ENCODE measurements at regions not wholly inside any gene's neighbourhood (a gene's known extent, or its start where the extent isn't known, plus 50 kb on each side); places are given as distances from the start of the nearest gene placed in this dataset.

DNA sequence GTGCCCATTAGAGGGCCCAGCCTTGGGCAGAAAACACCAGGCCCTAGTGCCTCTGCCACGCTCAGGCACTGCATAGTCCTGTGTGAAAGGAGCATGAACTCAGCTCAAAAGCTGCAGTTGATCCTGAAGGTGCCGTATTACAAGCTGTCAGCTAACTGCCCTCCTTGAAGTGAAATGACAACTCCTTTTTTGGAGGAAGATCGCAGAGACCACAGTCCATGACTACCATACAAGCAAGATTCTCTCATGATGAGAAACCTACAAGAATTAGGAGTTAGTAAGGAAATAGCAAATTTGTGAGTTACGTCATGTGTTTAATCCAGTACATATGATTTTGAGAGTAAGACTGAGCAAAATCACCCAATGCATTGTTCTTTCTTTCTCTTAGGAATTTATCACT is 513.9 kb upstream of the NR2F2 start:
- DNase-seq, result no peak

DNA sequence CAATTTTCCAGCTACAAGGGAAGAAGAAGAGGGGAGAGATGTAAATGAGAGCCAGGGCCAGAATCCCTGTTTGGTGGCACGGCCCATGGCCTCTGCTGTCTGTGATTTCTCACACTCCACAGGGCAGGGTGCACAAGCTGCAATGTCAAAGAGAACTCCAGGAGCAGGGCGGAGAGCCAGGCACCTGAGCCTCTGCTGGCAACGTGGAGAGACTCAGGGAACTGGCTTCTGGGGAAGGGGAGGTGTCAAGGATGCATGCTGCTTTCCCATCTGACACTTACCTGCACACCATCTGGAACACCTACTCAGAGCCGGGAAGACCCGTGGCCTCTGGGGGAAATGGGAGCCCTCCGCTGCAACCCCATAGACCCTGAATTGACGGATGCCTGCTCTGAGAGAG is 507.5 kb upstream of the NR2F2 start:
- DNase-seq, result no peak

DNA sequence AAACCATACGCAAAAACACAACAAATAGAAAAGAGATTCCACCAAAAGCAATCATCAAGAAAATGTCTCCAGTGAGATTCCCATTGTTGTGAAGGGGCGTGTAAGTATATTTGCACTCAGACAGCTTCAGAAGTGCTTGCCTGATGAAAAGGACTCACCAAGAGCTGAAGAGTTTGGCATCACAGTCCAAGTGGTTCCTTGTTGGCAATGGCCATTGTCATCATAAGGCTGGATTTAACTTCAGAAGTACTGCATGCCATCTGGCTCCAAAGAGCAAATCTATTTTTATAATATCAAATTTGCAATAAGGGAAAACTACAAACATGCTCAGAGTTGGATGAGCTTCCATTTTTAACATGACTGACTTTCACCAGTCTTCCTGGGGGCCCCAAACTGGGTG is 505.3 kb upstream of the NR2F2 start:
- DNase-seq, result no peak

DNA sequence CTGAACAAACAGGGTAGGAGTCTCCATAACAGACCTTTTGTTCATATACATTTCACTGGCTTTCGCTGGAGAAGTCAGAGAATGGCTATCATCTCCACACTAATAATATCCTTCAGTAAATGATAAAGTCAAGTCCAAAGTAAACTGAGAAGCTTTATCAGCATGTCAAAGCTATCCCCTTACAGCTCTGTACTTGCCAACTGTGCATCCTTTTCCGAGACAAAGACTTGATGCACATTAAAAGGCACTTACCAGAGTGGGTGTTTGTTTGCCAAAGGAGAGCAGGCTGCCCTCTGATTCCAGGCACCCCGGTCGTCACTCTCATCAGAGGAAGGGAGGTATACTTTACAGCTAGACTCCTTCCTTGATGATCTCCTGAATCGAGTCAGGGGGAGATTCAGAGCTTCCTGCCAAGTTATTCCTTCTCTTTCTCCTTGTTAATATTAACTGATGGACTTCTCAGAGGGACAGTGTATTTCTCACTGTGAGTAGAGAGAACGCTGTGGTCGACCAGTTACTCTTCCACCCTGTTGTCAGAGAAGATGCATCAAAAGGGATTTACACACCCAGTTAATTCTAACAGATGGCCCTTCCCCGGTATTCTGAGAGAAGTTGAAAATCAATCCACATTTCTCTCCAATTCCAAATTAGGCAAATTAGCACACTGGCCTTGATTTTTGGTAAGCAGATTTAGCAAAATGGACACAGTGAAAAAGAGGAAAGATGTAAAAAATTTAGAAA is 504.7 kb upstream of the NR2F2 start:
- no peak for DNase-seq

DNA sequence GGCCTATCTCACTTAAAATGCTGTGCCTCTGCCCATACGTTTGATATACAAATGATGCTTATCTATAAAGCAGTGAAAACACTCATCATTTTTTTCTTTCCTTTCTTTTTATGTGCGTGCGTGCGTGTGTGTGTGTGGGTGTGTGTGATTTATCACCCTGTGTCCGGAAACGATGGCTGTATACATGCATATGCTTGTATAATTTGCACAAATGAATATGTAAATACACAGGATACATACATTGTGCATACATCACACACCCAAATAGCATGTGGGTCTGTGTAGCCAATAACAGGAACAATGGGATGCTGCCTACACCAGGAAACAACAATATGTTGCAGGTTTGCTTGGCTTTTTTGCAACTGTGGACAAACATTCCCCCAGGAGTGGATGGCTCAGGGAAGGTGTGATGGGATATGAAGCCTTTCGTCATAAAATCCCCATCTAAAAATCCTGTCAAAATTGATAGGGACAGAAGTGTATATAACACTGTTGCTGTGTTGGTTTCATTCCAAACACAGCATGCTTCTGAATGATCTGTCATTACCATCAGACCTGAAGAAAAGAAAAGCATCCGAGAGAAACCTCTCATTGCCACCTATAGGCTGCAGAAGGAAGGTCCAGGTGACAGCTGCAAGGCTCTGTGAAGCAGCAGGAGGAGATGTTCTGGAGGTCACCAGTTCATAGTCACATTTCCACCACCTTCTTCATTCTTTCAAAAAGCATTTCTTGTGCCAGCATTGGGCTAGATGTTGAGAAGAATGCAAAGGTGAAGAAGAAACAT is 503.9 kb upstream of the NR2F2 start:
- peak; percentile 28 for DNase-seq

DNA sequence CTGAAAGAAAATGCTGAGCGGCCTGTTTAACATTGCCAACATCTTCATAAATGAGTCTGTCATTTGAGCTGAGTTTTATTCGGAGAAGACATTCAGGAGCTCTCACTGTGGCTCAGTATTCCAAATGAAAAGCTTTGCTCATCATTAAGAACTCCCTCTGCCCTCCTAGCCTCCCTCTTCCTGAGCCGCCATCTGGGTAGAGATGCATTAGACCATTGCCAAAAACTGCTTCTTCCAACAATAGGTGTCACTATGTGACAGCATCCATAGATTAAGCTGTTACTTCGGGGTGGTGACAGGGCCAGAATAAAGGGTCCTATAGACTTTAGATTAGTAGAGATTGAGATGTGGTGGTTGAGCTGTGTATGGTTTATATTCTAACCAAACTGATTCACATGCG is 501.4 kb upstream of the NR2F2 start:
- DNase-seq, result peak; percentile 41

DNA sequence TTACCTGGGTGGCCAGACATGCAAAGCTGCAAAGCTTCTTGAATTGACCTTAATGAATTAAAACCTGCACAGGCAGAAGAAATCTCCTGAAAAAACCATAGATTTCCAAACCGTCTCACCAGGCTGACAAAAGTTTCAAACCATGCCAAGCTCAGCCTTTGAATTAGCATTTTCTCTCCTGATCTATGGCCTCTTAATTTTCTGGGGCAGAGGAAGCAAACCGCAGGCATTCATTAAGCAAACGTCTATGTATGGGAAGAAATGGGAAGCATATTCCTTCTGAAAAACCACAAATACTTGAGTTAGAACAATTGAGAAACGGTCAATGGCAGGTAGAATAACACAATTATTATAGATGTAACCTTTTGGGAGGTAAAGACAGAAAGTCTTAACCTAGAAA is 500.2 kb upstream of the NR2F2 start:
- peak; percentile 55 for DNase-seq

DNA sequence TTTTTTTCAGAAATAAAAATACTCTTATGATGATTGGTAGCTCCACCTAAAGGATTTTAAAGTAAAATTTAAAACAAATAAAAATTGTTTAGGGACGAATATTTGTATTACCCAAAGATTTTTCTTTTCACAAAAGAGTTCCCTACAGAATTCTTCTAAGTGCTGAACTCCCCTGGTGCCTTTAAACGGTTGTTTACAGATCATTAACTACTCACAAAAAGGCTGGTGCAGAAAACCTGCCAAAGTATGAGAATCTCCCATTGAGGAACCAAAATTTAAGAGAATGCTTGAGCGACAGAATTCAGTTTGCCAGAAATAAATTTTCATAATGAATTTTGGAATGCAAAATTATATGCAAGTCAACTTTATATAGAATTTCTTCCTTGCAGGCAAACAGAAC is 497.8 kb upstream of the NR2F2 start:
- DNase-seq, result no peak

DNA sequence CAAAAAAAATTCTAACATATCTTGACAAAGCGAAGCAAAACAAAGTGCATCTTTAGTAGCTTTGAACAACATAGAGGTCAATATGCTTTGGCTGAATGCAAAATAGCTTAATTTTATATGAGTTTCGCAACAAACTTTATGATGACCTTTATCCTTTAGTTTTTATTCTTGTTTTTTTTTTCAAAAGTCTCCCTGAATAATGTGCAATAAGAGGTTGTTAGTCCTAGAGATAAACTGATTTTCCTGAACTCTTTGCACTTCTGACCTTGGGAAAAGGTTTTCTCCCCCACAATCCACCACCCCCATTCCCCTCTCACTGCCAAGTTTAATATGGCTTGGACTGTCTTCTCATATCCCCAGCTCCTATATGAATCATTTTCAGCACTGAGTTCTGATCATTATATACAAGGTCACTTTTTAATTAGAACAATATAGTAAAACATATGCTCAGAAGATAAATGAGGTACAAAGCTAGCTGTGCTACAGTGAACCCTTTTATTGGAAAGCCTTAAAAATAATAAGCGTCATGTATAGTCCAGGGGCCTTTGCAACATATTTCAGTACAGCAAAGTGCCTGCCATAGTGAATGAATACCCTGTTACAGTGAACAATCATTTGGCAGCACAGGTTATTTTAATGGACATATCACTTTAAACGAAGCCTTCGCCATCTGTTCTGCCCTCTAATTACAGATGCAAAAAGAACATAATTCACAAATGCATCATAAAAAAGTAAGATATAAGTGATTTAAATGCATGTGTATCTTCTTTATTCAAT is 496.3 kb upstream of the NR2F2 start:
- no peak for DNase-seq

DNA sequence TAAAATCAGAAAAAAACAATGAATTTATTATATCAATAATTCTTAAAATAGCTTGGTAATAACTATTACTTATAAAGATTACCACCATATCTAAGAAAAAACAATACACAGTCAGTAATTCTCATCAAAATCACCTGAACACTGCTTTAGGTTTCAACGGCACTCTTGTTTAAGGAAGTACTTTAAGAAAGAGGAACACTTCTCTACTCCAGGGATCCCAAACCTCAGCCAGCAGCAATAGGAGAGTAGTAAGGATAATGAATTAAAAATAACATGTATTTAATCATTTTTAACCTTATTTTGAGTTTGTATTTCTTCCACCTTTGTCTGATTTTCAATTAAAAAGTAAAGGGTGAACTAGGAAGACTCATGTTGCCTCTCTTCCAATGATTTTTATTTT is 494.0 kb upstream of the NR2F2 start:
- DNase-seq, result no peak

DNA sequence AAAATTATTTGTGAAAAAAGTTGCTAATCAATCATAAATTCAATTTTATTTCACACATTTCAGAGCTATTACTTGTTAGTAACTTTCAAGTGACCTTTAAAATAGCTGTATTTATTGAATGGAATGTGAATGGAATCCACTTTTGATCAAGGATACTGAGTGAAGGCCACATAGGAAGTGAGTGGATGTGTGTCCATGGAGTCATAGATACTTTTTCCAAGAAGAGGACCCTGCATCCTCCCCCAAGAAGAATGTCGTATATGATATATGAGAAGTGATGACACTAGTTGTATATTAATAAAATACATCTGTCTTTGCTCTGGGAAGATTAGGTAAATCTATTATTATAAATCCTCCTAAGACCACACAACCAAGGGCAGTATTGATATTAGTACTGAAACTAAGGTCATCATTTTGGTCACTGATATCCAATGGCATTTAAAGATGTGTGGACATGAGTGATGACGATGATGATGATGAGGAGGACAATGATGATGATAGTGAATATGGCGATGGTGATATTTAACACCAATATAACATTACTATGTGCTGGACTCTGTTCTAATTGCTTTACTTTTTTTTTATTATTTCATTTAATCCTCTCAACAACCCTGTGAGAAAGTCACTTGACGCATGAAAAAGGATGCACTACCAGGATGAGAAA is 493.0 kb upstream of the NR2F2 start:
- no peak for DNase-seq

DNA sequence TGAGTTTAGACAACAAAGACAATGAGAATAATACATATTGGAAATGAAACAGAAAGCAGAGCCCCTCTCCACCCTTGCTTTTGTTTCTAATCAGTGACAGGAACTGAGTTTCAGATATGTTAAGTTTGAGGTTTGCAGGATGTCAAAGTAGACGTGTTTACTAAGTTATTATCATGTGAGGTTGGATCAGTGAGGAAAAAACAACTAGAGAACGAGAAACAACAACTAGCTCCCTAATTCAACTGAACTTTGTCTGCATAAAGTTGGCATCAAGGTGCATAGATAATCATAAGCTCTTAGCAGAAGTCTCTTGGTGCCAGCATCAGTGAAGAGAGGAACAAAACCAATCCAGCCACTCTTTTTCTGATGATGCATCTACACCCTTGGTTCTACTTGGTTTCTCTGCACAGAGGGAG is 491.1 kb upstream of the NR2F2 start:
- no peak for DNase-seq

DNA sequence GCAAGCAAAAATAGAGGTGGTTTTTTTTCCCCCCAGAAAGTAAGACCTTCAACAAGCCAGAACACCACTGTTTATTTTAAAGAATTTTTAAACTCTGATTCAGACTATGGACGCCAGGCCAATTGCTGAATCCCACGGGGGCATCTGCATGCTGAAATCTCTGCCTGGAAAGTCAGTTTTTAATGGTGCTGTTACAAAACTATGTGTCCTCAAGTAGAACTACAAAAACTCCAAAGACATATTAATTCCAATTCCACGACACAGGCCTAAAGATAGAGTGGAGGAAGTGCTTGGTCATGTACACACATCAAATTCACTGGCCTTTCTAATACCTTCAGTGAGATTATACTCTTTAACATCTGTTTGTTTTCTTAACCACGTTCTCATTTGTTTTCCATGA is 490.5 kb upstream of the NR2F2 start:
- DNase-seq, result no peak

DNA sequence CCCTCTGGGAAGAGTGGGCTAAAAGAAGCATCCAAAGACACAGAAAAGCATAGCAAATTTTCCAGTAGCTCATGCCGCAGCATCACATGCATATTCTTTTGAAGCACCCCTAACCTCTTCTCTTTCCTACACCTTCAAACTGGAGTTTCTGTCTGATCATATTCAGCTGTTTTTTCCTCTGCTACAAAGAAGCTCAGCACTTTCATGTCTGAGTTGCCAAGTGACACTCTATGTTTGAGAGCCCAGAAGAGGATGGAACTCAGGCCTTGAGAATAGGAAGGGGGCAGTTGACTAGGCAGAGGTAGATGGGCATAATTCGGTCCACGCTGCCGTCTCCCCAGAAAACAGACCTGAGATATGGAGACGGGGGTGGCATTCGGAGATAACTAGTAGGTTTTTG is 489.6 kb upstream of the NR2F2 start:
- DNase-seq, result no peak

DNA sequence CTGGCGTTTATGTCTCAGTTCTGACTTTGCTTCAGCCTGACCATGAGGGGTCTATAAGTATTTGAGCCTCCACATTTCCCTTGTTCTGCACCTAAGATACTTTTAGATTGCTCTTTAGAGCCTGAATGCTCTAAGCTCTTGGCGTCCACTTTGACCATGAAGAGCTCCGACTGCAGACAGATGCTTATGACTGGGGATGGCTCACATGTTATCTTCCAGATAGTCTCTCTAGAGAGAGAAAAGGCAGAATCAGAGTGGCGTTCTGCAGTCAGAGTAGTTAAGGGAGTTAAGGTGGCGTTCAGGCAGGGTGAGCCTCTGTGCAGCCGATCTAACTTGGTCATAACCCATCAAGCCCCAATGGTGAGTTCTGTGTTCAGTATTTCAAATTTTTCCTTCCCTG is 487.9 kb upstream of the NR2F2 start:
- DNase-seq, result no peak

DNA sequence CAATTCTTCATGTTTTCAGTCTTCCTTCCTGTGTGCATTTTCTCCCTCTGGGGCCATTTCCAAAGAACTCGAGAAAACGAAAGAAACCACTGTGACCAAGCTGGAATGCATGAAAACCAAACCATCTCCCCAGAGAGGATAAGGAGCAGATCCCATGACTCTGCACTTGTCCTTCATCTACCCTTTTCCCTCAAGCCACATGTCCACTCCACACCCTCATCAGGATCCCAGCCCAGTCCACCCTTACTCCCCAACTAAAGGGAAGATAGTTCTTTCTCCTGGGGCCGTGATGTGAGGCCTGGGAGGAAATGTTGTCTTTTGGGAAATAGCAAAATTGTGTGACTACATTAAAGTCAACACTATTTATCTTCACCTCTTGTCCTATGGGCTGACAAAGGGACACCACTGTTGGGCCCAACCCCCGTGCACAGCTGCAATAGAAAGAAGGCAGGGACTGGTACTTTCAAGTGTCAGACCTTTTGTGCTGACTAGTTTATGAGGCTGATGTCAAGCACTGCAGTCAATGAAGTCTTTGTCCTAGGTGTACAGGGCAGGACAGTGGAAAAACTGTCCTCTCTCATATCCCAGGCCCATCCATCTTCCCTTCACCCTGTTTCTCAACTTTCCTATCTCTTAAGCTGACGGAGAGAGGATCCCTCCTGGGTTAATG is 487.1 kb upstream of the NR2F2 start:
- no peak for DNase-seq

DNA sequence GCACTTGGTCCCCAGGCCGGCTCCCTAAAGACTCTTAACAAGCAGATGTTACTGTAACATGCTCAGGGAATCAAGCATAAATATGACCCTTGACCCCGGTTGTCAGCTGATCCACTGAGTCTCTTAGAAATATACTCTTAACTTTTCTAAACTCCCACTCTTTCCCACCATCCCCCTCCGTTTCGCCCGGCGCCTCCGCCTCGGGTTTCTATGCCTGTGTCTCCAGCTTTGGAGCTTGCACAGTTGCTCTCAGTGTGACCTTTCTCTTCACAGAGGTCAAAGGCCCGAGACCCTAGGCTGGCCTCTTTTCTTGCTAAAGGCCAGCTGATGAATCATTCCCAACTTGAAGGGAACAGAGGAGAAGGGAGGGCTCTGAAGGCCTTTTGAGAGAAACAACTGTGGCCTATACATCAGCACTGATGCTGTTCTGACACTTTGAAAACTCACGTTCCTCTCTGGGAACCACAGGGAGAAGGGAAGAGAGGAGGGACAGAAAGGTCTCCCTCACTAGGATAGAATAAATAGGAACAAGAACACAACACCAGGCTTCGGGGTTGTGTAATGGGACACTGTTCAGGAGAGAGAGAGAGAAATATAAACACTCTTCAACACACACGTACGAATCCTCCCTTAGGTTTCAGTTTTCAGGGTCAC is 484.5 kb upstream of the NR2F2 start:
- DNase-seq, result no peak

DNA sequence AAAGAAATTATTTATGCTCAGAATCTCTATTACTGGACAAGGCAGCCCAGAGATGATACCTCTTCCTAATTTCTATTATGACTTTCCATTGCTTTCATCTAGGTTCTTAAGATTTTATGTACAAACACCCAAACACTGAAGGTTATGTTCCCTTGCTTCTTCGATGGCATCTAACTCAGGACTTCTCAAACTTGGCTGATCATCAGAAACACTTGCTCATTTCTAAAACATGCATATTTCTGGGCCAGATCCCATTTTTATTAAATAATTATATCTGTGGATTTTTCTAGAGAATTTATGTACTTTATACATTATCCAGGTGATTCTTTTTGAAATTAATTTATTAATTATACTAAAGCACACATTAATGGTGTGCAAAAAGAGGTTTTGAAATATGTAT is 482.4 kb upstream of the NR2F2 start:
- DNase-seq, result no peak

DNA sequence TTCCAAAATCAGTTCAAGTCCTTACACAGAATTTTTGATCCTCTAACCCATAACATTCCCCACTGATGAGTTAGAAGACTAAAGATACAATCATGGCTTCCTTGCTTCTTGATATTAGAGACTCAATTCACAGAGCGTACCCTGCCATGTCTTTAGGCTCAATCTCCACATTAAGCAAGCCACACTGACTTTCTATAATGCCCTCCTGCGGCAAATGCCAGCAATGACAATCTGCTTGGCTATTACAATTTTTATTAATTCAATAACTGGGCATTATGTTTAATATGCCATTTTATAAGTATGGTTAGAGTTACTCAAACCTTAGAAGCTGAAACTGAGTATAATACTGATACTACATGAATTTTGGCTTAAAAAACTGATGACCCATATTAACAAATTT is 479.7 kb upstream of the NR2F2 start:
- no peak for DNase-seq

DNA sequence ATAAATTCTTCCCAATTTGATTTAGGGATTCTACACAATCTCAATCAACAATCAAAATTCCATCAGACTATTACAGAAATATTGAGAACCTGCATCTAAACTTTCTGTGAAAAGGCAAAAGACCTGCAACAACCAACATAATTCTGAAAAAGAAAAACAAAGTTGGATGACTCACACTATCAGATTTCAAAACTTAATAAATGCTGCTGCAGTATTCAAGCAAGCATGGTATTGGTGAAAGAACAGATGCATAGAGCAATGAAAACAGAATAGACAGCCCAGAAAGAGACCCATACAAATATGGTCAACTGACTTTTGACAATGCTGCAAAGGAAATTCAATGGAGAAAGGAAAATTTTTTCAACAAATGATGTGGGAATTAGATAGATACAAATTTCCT is 477.1 kb upstream of the NR2F2 start:
- DNase-seq, result no peak

DNA sequence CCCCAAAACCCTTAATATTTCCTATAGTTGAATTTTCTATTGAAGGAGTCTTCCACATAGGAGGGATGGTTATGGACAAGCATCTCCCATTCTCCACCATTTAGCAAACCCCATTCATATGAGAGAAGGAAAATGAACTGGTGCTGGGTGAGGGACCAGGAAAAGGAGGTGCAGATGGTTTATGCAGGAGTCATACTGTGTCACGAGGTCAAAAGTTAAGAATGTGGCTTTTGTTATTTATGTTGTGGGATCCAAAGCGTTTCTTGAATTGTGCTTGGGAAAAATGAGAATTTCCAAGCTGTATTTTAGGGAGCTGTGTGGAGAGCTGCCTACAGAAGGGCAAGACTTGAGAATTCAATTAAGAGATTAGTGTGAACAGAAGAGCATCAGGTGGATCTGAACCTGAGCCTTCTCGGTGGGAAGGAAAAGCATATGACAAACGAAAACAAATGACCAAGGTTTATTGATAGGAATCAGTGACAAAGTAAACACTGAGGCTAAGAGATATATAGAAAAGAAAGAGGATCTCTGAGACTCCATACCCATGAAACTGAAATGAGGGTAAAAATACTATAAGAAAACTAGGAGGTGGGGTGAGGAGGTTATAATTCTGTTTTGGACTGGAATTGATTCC is 473.3 kb upstream of the NR2F2 start:
- no peak for DNase-seq

DNA sequence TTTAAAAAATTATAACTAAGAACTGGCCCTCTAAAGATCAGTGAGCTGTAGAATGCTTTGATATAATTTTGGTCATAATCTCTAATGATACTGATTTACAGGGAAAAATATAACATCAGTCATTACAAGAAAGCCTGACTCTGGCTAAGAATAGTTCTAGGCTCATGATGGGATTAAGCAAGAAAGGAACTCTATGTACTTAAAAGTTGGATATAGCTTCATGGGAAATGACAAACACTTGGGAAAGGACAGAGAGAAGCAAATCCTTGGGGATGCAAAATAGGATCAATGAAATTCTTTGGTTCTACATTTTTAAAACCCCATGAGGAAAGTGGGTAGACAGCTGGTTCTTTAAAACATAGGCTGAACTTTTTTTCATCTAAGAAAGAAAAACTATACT is 472.7 kb upstream of the NR2F2 start:
- no peak for DNase-seq
